ENCODE measurements at regions not wholly inside any gene's neighbourhood (a gene's known extent, or its start where the extent isn't known, plus 50 kb on each side); places are given as distances from the start of the nearest gene placed in this dataset.

DNA sequence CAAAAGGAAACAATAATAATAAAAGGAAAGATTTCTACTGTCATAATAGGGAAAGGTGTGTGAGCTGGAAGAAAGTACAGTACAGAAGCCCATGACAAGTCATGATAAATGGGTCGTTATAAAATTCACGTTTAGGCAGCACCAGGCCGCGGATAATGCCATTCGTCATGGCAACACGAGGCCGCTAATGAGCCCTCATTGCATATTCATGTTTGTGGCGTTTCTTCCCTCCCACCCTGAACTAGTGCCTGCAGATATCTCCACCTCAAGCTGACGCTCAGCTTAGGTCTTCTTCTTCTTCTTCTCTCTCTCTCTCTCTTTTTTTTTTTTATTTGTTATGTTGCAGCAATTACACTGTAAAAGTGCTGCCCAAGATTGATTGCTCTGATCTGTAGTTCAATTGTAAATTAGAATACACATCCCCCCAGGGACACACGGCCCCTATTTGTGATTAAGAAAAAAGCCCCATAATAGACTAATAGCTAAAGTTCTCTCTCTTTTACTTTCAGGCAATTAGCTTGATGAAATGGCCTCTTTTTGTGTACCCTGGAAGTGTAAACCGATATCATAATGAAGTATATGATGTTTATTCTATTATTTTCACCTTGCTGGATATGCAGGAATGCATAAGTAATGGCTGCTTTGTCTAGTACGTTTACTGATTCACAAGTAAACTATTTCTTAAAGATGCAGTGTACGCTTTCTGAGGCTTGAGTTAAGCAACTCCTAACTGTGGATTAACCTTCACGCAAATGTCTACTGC, 61.9 kb upstream of the NR2F2 start:
- no peak for TF ChIP-seq EZH2 (IDR thresholded peaks at IDR 0.05; ENCODE audit: insufficient read depth, poor library complexity, severe bottlenecking)
- TF ChIP-seq EZH2phosphoT487 (IDR thresholded peaks at IDR 0.05; ENCODE audit: insufficient read depth, low read depth) = no peak

All from GM23248 (cell line).